ENCODE measurements at regions not wholly inside any gene's neighbourhood (a gene's known extent, or its start where the extent isn't known, plus 50 kb on each side); places are given as distances from the start of the nearest gene placed in this dataset.

- H3K4me3 ChIP-seq (ENCODE audit: control insufficient read depth, low read depth, low read length) = no peak overlapping the region
- DNase-seq (ENCODE audit: low read depth) = no peak
- TF ChIP-seq CTCF (conservative IDR thresholded peaks at IDR 0.05; ENCODE audit: control insufficient read depth, insufficient read depth, low read depth, low read length) = no peak
Measured at GRCh38 chr1:234931404-234931973, 197.1 kb downstream of the TOMM20 start.

- DNase-seq (ENCODE audit: low read depth) = no peak
- no peak overlapping the region for H3K4me3 ChIP-seq (ENCODE audit: control insufficient read depth, low read depth, low read length)
- no peak for TF ChIP-seq CTCF (conservative IDR thresholded peaks at IDR 0.05; ENCODE audit: control insufficient read depth, insufficient read depth, low read depth, low read length)
Measured at GRCh38 chr1:234929369-234929768, 199.3 kb downstream of the TOMM20 start.

GRCh38 chr1:234928642-234929041, 200.0 kb downstream of the TOMM20 start:
- no peak overlapping the region for H3K4me3 ChIP-seq (ENCODE audit: control insufficient read depth, low read depth, low read length)
- no peak for TF ChIP-seq CTCF (conservative IDR thresholded peaks at IDR 0.05; ENCODE audit: control insufficient read depth, insufficient read depth, low read depth, low read length)
- DNase-seq (ENCODE audit: low read depth) = no peak

DNA sequence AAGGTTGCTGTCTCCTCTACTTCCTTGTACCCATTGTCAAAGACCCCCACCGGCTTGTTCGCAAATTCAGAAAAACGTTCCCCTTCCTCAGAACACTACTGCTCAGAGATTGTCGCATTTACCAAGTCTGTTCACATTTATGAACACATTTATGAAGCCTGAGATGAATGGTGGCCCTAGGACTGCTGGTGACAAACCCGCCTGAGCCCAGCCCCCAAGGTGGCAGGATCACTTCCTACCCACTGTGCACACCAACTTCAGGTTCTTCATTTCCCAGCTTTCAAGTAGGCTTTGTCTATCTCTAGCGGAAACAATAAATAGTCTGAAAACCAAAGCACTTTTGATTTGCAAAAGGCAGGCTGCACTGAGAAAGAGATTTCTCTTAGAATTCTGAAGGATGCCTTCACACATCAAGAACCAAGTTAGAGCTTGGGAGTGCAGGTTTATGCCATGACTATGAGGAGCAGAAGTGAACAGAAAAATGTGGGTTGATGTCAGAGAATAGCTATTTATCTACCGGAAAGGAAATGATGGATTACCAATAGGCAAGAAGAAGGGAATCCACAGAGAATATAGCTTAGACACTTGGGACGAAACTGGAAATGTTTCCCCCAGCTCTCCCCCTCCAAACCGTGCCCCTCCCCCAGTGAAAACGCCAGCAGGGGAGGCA, 200.5 kb downstream of the TOMM20 start:
- TF ChIP-seq CTCF (conservative IDR thresholded peaks at IDR 0.05; ENCODE audit: control insufficient read depth, insufficient read depth, low read depth, low read length) = no peak
- no peak overlapping the region for H3K4me3 ChIP-seq (ENCODE audit: control insufficient read depth, low read depth, low read length)
- DNase-seq (ENCODE audit: low read depth) = no peak

DNA sequence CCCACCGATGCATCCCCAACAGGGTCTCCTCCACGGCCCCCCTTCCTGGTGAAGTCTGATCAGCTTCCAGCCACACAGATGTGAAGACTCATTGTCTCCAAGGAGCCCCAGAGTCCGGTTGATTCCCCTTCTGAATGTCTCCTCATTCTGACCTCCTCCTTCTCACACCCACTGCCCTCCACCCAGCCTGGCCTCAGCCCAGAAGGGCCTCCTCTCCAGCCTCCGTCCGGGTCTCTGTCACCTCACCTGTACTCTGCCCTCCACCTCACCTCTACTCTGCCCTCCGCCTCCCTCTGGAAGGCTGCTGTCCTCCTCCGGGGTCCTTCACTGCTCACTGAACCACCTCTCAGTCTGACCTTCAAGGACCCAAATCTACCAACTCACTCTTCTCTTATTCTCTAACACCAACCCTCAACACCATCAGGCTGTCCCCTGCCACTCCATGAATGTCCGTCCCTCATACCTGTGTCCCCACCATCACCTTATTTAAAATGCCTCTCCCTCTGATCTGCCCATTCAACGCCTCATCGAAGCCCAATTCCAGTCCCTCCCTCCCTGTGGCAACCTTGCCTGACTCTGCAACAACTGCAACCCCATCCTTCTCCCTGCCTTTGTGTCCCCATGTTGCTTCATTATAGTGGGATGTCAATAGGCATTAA, 201.2 kb downstream of the TOMM20 start:
- no peak overlapping the region for H3K4me3 ChIP-seq (ENCODE audit: control insufficient read depth, low read depth, low read length)
- TF ChIP-seq CTCF (conservative IDR thresholded peaks at IDR 0.05; ENCODE audit: control insufficient read depth, insufficient read depth, low read depth, low read length) = no peak
- no peak for DNase-seq (ENCODE audit: low read depth)

DNA sequence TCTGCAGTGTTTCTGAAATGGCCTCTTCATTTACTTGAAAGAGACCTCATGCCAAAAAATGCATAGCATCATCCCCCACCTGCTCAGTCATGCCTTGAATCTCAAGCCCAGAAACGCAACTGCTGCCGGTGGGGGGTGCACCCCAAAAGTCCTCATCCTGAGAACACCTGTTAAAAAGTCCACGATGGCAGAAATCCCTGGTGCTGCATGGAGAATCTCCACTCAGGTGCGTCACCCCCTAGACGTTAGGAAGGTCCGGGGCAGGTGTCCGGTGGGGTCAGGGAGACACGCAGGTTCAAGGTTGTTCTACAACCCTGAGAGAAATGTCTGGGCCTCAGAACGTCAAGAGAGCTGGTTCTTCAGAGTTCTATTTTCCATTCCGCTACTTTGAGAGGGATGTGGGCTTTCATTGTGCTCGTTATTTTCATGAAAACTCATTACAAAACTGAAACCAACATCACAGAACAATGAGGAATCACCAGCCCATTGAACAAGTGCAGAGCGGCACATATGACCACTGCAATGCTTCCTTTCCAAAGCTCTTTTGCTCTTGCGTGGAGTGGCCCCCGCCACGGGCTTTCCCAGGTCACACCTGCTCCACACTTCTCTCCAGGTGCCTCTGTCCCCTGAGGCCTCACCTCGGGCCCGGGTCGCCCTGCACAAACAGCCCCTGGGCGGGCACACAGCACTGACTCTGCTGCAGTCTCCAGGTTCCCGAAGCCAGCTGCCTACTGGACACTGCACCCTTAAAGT, 201.9 kb downstream of the TOMM20 start:
- DNase-seq (ENCODE audit: low read depth) = no peak
- H3K4me3 ChIP-seq (ENCODE audit: control insufficient read depth, low read depth, low read length) = no peak overlapping the region
- TF ChIP-seq CTCF (conservative IDR thresholded peaks at IDR 0.05; ENCODE audit: control insufficient read depth, insufficient read depth, low read depth, low read length) = no peak

Measured in fibroblast of mammary gland (primary cell).